ENCODE measurements at regions not wholly inside any gene's neighbourhood (a gene's known extent, or its start where the extent isn't known, plus 50 kb on each side); places are given as distances from the start of the nearest gene placed in this dataset.

DNA sequence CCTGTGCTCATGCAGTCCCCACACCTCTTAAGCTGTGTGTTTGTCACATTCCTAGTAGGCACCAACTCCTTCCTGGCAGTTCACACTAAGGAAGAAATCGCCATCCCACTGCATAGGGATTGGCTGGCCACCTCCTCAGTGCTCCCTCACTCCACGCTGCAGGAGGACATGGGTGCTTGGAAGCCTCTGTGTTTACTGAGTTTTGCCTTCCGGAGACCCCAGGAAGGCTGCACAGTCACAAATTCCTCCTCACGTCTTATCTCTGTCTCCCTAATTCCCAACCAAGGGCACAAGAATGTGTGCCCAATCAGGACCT is 93.8 kb upstream of the GALNT2 start:
- H3K27me3 Mint-ChIP-seq (ENCODE audit: unreplicated experiment): peaks cover 2% of the 10 kb centered on the region
- no peak overlapping the region for H3K27ac Mint-ChIP-seq (ENCODE audit: unreplicated experiment)
- no peaks in the 10 kb centered on the region for H3K4me1 Mint-ChIP-seq (ENCODE audit: unreplicated experiment)
- H3K4me3 Mint-ChIP-seq (ENCODE audit: unreplicated experiment): no peak overlapping the region
- no peaks in the 10 kb centered on the region for H3K9me3 Mint-ChIP-seq (ENCODE audit: unreplicated experiment)
- TF ChIP-seq, protein P1, sequence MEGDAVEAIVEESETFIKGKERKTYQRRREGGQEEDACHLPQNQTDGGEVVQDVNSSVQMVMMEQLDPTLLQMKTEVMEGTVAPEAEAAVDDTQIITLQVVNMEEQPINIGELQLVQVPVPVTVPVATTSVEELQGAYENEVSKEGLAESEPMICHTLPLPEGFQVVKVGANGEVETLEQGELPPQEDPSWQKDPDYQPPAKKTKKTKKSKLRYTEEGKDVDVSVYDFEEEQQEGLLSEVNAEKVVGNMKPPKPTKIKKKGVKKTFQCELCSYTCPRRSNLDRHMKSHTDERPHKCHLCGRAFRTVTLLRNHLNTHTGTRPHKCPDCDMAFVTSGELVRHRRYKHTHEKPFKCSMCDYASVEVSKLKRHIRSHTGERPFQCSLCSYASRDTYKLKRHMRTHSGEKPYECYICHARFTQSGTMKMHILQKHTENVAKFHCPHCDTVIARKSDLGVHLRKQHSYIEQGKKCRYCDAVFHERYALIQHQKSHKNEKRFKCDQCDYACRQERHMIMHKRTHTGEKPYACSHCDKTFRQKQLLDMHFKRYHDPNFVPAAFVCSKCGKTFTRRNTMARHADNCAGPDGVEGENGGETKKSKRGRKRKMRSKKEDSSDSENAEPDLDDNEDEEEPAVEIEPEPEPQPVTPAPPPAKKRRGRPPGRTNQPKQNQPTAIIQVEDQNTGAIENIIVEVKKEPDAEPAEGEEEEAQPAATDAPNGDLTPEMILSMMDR (IDR thresholded peaks at IDR 0.05; ENCODE audit: unreplicated experiment): no peak
- no peaks in the 10 kb centered on the region for H3K36me3 Mint-ChIP-seq (ENCODE audit: low read depth, unreplicated experiment)
- no peak for DNase-seq (ENCODE audit: low spot score)

DNA sequence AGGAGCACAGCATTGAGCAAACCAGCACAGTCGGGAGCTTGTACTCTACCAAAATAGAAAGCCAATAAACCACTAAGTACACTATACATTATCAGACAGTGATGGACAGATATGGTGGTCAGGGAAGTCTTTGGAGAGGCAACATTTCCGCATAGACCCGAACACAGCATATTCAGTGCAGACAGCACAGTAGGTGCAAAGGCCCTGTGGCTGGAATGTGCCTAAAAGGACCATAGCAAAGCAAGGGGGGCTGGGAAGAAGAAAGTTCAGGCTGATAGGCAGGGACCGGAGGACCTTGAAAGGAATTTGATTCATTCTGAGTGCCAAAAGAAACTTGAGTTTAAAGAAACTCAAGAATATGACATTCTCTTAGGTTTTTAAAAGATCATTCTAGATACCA is 92.0 kb upstream of the GALNT2 start:
- no peaks in the 10 kb centered on the region for H3K4me1 Mint-ChIP-seq (ENCODE audit: unreplicated experiment)
- DNase-seq (ENCODE audit: low spot score): no peak
- H3K27ac Mint-ChIP-seq (ENCODE audit: unreplicated experiment): no peak overlapping the region
- no peaks in the 10 kb centered on the region for H3K9me3 Mint-ChIP-seq (ENCODE audit: unreplicated experiment)
- peaks cover 2% of the 10 kb centered on the region for H3K27me3 Mint-ChIP-seq (ENCODE audit: unreplicated experiment)
- no peak overlapping the region for H3K4me3 Mint-ChIP-seq (ENCODE audit: unreplicated experiment)
- TF ChIP-seq, protein P1 (IDR thresholded peaks at IDR 0.05; ENCODE audit: unreplicated experiment): no peak
- H3K36me3 Mint-ChIP-seq (ENCODE audit: low read depth, unreplicated experiment): no peaks in the 10 kb centered on the region

DNA sequence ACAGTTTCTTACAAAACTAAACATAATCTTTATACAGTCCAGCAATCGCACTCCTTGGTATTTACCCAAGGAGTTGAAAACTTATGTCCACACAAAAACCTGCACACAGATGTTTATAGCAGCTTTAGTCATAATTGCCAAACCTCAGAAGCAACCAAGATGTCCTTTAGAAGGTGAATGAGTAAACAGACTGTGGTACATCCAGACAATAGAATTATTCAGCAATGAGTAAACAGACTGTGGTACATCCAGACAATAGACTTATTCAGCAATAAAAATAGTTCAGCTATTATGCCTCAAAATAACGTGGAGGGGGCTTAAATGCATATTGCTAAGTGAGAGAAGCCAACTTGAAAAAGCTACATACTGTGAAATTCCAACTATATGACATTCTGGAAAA is 87.0 kb upstream of the GALNT2 start:
- TF ChIP-seq, protein P1 (IDR thresholded peaks at IDR 0.05; ENCODE audit: unreplicated experiment): no peak
- H3K4me1 Mint-ChIP-seq (ENCODE audit: unreplicated experiment): no peaks in the 10 kb centered on the region
- no peak overlapping the region for H3K27ac Mint-ChIP-seq (ENCODE audit: unreplicated experiment)
- H3K9me3 Mint-ChIP-seq (ENCODE audit: unreplicated experiment): no peaks in the 10 kb centered on the region
- no peak overlapping the region for H3K4me3 Mint-ChIP-seq (ENCODE audit: unreplicated experiment)
- H3K27me3 Mint-ChIP-seq (ENCODE audit: unreplicated experiment): peaks cover 1% of the 10 kb centered on the region
- DNase-seq (ENCODE audit: low spot score): no peak
- no peaks in the 10 kb centered on the region for H3K36me3 Mint-ChIP-seq (ENCODE audit: low read depth, unreplicated experiment)

DNA sequence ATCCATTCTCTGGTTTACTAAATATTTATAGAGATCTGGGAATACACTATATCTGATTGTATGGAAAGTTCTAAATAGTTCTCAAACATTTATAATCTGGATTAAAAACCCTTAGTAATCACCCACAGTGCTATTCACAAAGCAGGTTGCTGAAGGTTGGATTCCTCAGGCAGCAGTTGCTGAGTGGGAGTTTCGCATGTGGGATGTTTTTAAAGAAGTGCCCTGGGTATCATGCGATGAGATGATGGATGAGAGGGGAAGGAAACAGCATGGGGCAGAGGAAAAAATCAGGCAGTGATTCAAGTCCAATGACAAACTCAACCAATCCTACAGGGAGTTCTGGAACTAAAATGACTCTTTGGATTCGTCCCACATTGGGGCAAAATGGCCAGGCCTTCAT is 85.3 kb upstream of the GALNT2 start:
- Mint-ChIP-seq H3K36me3 (ENCODE audit: low read depth, unreplicated experiment) (no peaks in the 10 kb centered on the region), H3K27ac (ENCODE audit: unreplicated experiment) (no peak overlapping the region), H3K4me1 (ENCODE audit: unreplicated experiment) (no peaks in the 10 kb centered on the region), H3K9me3 (ENCODE audit: unreplicated experiment) (no peaks in the 10 kb centered on the region), H3K27me3 (ENCODE audit: unreplicated experiment) (peaks cover 1% of the 10 kb centered on the region), H3K4me3 (ENCODE audit: unreplicated experiment) (no peak overlapping the region)
- no peak for DNase-seq (ENCODE audit: low spot score)
- TF ChIP-seq, protein P1 (IDR thresholded peaks at IDR 0.05; ENCODE audit: unreplicated experiment): no peak

DNA sequence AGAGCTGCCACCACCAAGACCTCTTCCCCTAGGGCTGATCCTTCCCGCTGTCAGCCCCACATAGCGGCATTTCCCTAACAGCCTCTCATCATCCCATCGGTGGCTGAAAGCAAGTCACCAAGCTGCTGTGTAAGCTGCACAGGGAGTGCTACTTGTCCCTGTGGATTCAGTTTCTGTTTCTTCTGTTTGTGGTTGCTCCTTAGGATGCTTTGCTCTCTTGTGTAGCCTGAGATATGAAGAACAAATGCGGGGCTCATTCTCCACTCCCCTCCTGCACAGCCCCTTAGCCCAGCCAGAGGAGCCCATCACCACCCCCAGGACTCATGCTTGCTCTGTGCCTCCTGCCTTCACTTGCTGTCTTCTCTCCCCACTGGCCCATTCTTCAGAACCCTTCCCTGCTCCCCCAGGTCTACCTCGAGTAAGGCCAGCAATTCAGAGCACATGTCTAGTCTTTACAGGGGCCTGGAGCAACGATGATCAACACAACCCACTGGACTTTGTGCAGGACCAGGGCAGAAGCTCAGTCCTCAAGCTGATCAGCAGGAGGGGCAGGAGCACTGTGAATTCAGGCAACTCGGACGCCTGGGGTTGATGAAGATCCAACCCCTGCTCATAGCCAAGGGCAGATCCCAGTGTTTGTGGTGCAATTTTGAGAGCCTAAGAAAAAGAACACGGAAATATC is 82.6 kb upstream of the GALNT2 start:
- no peak overlapping the region for H3K27ac Mint-ChIP-seq (ENCODE audit: unreplicated experiment)
- H3K27me3 Mint-ChIP-seq (ENCODE audit: unreplicated experiment): peaks cover 1% of the 10 kb centered on the region
- H3K4me3 Mint-ChIP-seq (ENCODE audit: unreplicated experiment): no peak overlapping the region
- H3K36me3 Mint-ChIP-seq (ENCODE audit: low read depth, unreplicated experiment): no peaks in the 10 kb centered on the region
- H3K9me3 Mint-ChIP-seq (ENCODE audit: unreplicated experiment): no peaks in the 10 kb centered on the region
- no peaks in the 10 kb centered on the region for H3K4me1 Mint-ChIP-seq (ENCODE audit: unreplicated experiment)
- no peak for DNase-seq (ENCODE audit: low spot score)
- TF ChIP-seq, protein P1 (IDR thresholded peaks at IDR 0.05; ENCODE audit: unreplicated experiment): no peak
